ENCODE measurements at regions not wholly inside any gene's neighbourhood (a gene's known extent, or its start where the extent isn't known, plus 50 kb on each side); places are given as distances from the start of the nearest gene placed in this dataset.

- no peak for DNase-seq (ENCODE audit: low spot score)
These were observed 175.5 kb upstream of the SLCO3A1 start for GRCh38 chr15:91678003-91678402.

DNA sequence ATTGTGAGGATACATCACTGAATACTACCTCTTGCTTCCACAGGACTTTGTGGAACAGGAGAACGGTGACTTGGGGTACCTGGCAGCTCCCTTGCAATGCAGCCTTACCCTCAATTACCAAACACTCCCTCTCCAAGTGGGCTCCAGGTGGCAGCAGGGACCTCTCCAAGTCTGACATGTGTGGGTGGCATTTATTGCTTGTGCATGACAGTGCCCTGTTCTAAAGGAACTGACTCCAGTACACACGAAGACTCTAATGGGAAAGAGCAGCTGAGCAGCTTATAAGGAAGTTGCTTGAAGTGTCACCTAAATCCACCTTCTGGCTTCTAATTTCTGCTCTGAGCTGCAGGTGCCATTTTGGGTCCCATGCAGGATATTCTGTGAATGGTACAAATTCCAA lies 174.1 kb upstream of the SLCO3A1 start:
- DNase-seq (ENCODE audit: low spot score), result no peak

DNA sequence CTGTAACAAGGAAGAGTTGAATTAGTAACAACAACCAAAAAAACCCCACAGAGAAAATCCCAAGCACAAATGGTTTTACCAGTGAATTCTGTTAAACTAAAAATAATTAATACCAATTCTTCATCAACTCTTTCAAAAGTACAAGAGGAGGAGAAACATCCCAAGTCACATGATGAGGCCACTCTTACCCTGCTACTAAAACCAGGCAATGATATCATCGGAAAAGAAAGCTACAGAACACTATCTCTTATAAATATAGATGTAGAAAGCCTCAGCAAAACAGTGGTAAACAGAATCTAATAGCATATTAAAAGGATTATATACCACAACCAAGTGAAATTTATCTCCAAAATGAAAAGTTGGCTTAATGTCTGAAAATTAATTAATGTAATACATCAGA lies 168.1 kb upstream of the SLCO3A1 start:
- DNase-seq (ENCODE audit: low spot score), result no peak

- no peak for DNase-seq (ENCODE audit: low spot score)
These were observed 164.7 kb upstream of the SLCO3A1 start for GRCh38 chr15:91688811-91689210.

DNA sequence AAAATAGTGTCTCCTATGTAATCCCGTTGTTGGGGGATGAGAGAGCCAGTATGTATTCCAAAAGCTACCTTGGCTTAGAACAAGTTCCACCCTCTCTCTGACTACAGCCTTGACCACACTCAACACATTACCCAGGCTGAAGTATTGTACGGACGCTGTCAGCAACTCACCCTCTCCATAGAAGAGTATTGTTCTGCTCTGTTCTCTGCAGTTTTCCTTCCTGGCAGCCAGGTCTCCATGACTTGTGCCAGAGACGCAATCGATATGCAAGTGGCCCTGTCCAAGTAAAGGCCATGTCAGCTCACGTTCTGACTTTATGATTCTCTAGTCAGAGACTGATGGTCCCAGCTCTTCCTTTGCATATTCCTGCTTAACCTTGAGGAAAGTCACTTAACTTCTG lies 164.1 kb upstream of the SLCO3A1 start:
- DNase-seq (ENCODE audit: low spot score), result no peak

- no peak for DNase-seq (ENCODE audit: low spot score)
These were observed 160.9 kb upstream of the SLCO3A1 start for GRCh38 chr15:91692596-91692995.

DNA sequence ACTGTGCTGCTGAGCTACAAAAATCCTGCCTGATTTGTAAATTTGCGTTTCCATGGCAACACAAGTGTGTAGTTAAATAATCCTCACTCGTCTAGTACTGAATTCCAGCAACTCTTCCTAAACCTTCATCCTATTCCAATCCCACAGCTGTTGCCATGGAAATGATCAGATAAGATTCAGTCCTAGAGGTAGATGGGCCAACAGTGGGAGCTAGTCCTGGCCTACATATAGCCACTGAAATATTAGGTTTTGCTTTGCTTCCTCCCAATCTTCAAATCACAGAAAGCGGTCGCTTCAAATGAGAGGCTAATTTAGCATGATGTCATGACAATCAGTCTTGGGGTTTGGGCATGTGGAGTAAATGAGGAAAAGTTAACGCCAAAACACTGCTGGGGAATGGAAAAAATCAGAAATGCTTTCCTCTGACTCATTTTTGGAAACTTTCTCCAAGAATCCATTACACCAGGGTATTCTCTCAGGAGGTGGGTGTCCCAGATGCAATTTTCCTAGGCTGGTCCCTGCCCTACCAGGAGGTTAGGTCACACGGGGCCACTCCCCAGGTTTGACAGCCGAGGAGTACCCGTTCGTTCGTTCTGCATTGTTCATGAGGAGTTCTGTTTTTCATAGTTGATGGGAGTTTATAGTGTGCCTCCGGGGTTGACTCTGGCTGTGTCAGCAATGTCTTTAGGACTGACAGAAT lies 159.2 kb upstream of the SLCO3A1 start:
- no peak for DNase-seq (ENCODE audit: low spot score)

GRCh38 chr15:91694831-91695210 lies 158.7 kb upstream of the SLCO3A1 start:
- DNase-seq (ENCODE audit: low spot score), result no peak

DNA sequence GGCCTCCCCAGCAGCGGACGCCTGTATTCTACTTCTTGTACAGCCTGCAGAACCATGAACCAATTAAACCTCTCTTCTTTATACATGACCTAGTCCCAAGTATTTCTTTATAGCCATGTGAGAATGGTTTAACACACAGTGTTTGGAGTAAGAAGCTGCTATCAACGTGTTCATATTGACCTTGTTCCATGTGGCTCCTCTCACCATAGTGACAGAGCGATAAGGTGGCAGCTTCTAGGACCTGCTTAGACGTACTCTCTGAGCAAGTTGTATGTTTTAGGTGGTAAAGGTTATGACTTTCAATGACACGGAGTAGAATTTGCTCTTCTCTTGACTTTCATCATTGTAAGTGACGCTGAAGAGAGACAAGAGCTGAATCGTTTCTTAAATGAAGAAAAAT lies 157.7 kb upstream of the SLCO3A1 start:
- no peak for DNase-seq (ENCODE audit: low spot score)

DNA sequence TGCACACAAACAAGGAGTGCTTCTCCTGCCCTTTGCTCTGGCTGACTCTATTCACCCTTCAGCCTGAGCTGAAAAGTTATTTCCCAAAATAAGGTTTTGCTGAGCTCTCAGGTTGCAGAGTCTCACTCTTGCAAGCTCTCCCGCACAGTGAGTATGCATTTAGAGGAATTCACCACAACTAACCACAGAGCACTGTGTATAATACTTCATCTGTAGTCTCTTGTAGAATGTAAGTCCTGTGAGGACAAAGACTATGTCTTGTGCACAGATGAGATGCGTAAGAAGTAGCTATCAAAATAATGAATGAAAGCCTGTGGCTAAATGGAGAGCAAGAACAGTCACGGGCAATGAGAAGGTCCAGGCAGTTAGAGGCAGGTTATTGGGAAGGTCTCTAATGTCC lies 156.5 kb upstream of the SLCO3A1 start:
- no peak for DNase-seq (ENCODE audit: low spot score)

- DNase-seq (ENCODE audit: low spot score), result no peak
These were observed 155.3 kb upstream of the SLCO3A1 start for GRCh38 chr15:91698241-91698640.

DNA sequence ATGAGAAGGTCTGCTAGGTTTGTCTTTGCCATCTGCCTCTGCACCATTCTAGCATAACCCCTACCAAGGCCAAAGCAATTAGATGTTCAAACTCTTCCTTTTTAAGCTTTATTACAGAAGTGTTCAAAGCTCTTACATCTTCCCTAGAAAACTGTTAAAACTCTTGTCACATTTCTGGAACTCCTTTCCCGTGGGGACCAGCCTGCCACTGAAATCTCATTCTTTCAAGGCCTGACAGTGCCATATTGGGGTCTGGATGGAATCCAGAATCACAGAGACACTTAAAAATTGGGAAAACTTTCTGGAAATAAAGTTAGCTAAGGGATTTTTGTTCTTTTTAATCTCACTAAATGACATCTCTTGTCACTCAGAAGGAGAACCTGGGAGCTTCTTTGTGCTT lies 153.8 kb upstream of the SLCO3A1 start:
- no peak for DNase-seq (ENCODE audit: low spot score)

- no peak for DNase-seq (ENCODE audit: low spot score)
These were observed 150.2 kb upstream of the SLCO3A1 start for GRCh38 chr15:91703274-91703673.

DNA sequence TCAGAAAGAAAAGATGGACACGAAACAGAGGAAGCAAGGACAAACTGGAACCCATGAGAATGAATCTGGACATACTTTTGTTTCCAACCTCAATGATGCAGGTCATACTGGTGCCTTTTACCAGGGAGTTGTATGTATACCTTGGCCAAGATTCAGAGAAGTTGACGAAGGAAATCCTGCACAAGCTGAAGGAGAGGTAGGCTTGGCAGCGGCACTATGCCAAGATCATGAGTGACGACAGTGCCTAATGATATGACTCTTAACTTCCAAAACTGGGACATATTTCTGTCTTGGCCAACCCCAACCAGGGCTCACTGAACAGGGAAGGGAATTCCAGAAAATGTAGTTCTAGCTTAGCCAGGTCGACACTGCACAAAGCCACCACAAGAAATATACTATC lies 149.2 kb upstream of the SLCO3A1 start:
- DNase-seq (ENCODE audit: low spot score), result no peak

DNA sequence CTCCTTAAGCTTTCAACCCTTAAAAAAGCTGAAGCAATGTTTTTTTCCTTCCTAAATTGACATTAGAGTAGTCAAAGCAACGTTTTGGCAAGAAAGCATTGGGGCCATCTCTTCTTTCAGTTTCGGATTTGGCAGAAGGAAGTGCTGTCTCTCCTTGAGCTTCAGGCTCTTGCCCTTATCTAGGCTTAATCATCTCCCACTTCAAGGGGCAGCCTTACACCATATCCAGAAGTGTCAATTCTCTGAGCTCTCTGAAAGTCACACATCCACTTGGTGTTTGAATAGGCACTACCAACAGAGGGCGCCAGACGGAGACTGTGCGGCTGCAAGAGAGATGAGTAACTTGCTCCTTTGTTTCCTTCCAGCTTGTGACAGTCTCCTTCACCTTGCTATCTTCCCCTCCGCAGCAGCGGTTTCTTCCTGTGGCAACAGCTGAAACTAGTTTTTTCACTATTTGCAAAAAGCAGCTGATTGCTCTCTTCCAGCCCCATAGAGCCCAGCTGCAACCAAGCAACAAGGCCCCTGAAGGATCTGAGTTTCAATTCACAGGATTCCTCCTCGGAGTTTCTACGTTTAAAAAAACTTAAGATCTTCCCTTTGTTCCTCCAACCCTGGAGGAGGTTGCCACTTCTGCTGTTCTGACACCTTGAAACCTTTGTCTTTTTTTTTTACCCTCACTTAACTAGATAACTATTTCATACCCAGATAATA lies 147.0 kb upstream of the SLCO3A1 start:
- DNase-seq (ENCODE audit: low spot score), result peak; percentile 85

DNA sequence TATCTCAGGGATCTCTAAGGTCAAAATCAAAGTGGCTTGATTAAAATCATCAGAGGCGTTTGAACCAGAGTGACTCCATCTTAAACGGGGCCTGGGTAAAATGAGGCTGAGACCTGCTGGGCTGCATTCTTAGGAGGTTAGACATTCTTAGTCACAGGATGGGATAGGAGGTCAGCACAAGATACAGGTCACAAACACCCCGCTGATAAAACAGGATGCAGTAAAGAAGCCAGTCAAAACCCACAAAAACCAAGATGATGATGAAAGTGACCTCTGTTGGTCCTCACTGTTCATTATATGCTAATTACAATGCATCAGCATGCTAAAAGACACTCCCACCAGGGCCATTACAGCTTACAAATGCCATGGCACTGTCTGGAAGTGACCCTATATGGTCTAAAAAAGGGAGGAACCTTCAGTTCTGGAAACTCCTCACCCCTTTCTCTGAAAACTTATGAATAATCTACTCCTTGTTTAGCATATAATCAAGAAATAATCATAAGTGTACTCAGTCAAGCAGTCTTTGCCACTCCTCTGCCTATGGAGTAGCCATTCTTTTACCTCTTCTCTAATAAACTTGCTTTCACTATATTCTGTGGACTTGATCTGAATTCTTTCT lies 143.3 kb upstream of the SLCO3A1 start:
- no peak for DNase-seq (ENCODE audit: low spot score)

DNA sequence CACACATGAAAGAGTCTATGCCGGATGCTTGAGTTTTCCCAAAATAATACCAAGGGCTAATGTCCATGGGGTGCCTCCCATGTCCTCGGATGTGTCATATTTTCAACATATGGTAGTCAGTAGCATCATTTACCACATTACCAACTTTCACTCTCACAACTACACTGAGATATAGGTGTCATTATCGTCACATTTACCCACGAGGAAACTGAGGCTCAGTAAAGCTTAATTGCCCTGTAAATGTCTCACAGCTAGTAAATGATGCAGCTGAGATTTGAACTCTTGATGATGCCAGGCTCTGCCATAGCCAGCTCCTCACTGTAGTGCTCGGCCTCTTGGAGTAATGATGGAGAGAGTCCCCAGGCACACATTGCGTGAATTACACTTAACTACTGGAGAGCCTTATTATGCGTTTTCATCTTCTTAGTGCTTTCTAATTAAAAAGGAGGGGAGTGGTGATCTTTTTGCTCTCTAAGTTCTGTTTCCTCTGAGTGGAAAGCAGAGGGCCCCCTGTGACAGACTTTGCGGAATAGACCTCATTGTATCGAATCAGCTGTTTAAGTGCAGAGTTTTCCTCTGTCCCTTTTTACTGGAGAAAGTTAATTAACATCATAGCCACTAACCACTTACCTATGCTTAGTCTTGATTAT lies 142.0 kb upstream of the SLCO3A1 start:
- no peak for DNase-seq (ENCODE audit: low spot score)

GRCh38 chr15:91712286-91712685 lies 141.2 kb upstream of the SLCO3A1 start:
- DNase-seq (ENCODE audit: low spot score), result no peak

DNA sequence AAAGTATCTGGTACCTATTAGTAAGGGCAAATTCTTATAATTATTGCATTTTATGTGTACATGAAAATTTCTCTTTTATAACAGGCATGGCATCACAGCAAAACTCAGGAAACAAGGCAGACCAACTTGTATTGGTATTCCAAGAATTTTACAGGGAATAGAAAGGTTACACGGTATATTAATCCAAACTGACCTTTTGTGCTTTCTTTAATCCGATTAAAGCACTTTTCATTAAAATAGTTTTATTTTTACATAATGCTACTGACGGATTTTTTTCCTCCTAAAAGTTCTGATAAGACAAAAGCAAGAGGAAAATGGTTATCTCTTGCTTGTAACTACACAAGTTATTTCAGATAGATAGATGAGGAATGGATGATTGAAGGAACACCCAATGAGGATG lies 137.0 kb upstream of the SLCO3A1 start:
- DNase-seq (ENCODE audit: low spot score), result no peak

DNA sequence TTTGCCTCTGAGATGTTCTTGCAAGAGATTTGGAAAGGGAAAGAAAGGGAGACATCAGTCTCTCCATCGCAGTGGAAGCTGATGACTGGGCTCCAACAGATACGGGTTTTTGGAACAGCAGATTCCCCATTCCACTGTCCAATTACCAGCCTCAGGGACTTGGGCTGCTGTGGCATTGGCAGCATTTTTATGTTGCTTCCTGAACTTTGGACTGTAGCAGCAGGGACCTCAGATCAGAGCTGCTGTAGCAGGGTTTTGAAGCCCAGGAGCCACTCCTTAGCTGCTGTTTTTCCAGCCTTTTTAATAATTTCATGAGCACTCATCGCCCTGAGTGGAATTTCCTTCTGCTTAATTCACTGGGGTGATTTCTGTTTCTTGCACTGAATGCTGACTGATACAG lies 135.7 kb upstream of the SLCO3A1 start:
- DNase-seq (ENCODE audit: low spot score), result no peak

DNA sequence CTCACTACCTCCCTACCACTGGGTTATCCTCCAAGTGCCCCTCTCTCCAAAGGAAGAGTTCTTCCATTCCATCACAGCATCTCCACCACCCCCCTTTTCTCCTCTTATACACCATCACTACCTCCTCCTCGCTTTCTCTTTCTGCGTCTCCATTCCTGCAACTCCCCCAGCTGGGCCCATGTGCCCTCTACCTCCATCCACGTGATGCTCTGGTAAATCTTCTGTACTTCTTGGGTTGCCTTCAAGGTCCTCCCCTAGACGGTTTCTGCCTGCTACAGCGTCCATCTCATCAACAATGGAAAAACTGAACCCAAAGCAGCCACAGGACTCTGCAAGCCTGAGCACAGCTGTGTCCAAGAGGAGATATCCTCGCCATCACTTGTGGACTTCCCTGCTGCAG lies 129.5 kb upstream of the SLCO3A1 start:
- no peak for DNase-seq (ENCODE audit: low spot score)

- no peak for DNase-seq (ENCODE audit: low spot score)
These were observed 119.8 kb upstream of the SLCO3A1 start for GRCh38 chr15:91733661-91734060.

Measured in NAMALWA (cell line).